ENCODE measurements at regions not wholly inside any gene's neighbourhood (a gene's known extent, or its start where the extent isn't known, plus 50 kb on each side); places are given as distances from the start of the nearest gene placed in this dataset.
"Not testable (repeated sequence)": the region's sequence is repeated elsewhere in the genome, so short reads cannot be mapped to it uniquely, and the experiment has no call there.

DNA sequence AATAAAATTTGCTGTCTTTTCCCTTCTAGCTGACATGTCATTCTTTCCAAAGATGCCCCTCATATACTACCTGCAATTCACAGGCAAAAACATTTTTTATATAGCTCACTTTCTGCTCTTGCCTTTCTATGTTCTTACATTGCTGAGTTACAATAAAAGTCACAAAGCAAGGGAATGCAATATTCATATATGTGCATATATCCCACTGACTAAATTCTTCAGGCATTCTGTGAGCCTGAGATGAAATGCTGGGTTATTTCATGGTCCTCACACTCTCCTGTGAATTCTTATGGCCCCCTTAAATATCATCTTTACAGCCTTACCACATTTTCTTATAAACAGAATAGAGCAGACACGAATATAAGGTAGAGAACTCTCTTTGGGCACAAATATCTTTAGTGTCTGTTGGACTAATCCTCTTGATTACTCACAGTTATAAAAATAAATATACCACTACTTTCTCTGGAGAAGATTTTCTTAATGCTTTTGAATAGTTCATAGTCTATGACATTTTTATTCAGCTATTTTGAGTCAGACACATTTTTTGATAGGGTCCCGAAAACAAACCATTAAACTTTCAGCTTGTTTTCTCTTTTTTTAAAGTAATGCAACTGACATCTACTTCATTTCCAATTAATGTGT is 84.1 kb upstream of the H2AZ1 start:
- no peak for DNase-seq (ENCODE audit: low spot score)

DNA sequence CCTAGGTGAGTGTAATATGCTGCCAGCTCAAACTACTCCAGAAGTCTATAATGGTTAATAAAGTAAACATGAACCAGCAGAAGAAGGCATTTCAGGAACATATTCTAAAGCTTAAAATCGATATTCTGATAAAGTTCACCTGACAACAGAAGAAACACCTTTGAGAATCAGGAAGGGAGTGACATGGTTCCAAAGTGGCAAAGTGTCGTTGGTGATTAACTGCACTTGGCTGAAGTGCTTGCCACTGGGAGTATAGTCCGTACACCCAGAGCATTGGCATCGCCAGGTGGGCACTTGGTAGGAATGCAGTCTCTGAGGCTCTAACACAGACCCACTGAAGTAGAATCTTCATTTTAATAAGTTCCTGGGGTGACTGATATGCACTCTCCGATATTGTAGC is 76.0 kb upstream of the H2AZ1 start:
- DNase-seq (ENCODE audit: low spot score): no peak

DNA sequence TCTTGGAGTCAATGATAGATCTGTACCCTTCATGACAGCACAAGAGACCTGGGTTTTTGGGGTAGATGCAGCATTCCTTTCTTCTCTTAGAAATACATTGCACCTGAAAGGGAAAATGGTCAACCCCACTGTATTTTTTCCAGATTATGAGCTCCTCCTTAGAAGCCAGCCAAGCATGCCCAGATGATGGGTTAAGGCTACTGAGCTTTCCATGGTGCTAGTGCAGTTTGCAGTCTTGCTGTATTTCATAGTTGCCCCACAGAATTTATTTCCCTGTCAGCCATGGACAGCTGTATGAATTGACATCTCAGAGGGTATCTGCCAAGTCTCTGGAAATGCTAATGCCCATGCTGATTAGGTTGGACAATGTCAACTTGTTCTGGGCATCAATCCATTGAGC is 73.7 kb upstream of the H2AZ1 start:
- DNase-seq (ENCODE audit: low spot score): no peak

DNA sequence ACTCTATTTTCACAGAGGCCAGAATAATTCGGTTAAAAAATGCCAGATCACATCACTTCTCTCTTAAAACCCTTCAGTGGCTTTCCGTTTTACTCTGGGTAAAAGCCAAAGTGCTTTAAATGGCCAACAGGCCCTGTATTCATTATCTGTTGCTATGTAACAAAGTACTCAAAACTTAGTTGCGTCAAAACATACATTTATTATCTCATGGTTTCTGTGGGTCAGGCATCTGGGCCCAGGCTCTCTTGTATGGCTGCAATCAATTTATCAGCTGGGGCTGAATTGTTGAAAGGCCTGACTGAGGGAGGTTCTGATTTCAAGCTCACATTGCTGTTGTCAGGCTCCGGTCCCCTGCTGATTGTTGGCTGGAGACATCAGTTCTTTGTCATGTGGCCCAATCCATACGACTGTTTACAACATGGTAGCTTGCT is 72.7 kb upstream of the H2AZ1 start:
- DNase-seq (ENCODE audit: low spot score): peak; percentile 7

DNA sequence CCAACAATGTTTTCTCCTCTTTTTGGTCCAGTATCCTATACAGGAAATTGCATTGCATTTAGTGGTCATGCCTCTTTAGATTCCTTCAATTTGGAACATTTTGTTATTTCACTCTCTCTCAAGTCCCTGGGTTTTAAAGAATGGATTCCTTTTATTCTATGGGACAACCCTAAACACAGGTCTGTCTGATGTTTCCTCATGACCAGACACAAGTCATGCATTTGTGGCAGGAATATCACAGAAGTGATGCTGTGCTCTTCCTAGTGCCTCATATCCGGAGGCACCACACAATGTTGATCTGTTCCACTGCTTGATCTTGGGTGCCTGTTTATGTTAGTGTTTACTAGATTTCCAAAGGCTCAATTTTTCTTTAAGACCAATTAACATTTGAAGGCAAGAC is 69.7 kb upstream of the H2AZ1 start:
- DNase-seq (ENCODE audit: low spot score): no peak

DNA sequence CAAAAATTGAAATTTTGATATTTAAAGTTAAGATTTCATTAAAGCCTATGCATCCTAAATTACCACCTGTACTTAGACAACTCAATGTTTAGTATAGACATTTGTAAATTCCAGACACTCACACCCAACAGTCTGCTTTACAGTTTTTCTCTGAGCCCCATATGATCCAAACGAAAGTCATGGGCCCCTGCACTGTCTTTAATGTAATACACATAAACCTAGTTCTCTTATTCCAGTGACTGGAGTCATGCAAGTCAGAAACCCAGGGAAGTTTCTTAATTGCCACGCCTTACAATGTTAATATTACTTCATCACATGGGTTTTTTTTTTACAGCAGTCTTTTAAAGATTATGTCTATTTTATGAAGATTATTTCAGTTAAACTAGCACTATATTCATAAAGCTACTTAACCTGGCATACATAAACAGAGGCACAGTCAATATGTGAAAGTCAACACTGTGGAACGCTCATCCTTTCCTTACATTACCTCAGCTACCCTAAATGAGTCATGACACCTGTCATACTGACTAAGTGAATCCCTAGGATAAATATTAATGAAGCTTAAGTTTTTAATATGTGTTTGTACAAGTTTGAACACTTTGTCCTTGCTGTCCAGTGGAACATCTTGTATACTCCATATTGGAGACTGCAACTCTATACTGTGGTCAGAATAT is 67.7 kb upstream of the H2AZ1 start:
- DNase-seq (ENCODE audit: low spot score): no peak

DNA sequence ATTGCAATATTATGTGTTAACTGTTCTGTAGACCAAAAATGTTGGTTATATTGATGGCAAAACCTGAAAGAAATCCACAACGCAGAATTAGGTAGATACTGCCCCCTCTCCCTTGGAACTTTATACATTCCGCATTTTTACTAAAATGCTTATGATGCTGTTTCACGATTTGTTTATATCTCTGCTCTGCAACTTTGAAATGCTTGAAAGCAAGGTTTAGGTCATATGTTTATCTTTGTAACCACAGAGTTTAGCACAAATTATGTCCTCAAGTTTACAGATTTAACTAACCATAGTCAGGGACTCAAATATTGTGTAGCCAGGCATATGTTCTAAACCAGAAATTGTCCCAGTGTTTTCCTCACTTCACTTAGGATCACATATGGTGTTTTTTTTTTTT is 66.1 kb upstream of the H2AZ1 start:
- DNase-seq (ENCODE audit: low spot score): no peak

DNA sequence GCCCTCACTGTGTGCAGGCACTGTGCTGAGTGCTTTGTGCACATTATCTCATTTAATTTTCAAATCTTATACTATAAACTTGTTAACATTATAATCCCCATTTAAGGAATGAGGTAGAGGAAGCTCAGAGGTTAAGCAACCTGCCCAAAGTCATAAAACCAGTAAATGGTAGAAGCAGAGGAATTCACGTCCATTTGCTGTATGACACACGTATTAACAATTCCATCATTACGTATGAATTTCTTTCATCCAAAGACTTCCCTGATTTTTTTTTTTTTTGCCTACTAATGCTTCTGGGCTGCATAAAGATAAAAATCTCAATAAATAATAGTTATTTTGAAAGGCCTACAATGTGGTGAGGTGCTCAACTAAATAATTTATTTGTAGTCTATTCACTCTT is 64.5 kb upstream of the H2AZ1 start:
- DNase-seq (ENCODE audit: low spot score): no peak

DNA sequence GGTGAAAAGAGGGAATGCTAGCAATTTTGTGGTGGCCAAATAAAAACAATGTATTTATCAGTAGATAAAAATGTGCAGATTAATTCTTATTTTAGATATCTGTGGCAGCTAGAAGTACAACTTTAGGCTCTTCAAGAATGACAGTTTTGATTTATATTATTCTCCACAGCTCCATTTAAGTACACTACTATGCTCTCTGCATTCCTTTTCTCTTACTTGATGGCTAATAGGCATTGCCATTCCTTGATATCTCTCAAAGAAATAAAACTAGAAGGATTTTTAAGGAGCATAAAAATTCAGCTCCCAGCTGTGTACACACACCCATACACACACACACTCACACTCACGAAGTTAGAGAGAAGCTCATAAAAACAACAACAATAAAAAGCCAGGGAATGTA is 59.4 kb upstream of the H2AZ1 start:
- no peak for DNase-seq (ENCODE audit: low spot score)

DNA sequence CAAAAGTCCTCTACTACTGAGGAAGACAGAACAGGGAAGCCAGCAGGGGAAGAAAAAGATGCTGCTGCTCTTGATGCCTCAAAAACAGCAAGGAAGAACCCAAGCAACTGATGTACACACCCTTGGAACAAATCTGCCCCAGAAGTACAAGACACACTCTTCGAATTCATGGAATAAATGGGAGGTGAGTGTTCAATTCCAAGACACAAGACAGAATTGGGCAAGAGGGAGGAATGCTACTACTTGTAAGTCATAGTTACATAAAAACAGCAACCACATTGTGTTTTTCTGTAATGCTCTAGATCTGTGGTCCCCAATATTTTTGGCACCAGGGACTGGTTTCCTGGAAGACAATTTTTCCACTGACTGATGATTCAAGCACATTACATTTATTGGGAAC is 58.0 kb upstream of the H2AZ1 start:
- DNase-seq (ENCODE audit: low spot score): no peak

DNA sequence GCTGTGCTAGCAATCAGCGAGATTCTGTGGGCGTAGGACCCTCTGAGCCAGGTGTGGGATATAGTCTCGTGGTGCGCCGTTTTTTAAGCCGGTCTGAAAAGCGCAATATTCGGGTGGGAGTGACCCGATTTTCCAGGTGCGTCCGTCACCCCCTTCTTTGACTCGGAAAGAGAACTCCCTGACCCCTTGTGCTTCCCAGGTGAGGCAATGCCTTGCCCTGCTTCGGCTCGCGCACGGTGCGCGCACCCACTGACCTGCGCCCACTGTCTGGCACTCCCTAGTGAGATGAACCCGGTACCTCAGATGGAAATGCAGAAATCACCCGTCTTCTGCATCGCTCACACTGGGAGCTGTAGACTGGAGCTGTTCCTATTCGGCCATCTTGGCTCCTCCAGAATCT is 56.1 kb upstream of the H2AZ1 start:
- not testable (repeated sequence) for DNase-seq (ENCODE audit: low spot score)

Small RNA genes lying in the stretch of these regions (small RNA-seq; reads per million reads assigned to genes)
- 0 reads per million in 2 experiments for gene DYNLL1P6

Measured in SK-N-DZ (cell line).